ENCODE measurements at regions not wholly inside any gene's neighbourhood (a gene's known extent, or its start where the extent isn't known, plus 50 kb on each side); places are given as distances from the start of the nearest gene placed in this dataset.

DNA sequence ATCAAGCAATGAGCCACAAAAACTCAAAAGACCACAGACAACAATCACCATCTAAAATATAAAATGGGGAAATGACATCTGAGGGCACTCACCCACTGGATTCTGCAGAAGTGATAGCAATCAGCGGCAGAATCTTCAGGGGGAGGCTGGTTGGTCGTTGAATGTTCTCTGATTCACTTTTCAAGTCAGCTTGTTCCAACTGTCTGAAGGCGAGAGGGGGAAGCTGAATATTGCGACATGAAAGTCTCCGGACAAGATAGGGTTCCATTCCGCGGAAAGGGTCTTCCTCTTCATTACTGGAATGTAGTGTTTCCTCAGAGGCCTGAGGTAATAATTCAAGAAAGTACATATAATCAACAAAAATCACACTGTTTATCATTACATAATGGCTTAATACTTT is 94.9 kb upstream of the PDE4D start:
- TF ChIP-seq ZNF274 (IDR thresholded peaks at IDR 0.05; ENCODE audit: low read length) (no peak), ZNF274 (tag by site-specific recombination; IDR thresholded peaks at IDR 0.05; ENCODE audit: borderline replicate concordance) (no peak), ZNF596 (tag by site-specific recombination; IDR thresholded peaks at IDR 0.05) (no peak), MYNN (tag by site-specific recombination; IDR thresholded peaks at IDR 0.05; ENCODE audit: borderline replicate concordance) (no peak), ZNF777 (tag by site-specific recombination; IDR thresholded peaks at IDR 0.05; ENCODE audit: borderline replicate concordance) (no peak), ZNF433 (tag by site-specific recombination; IDR thresholded peaks at IDR 0.05; ENCODE audit: low read depth) (no peak), ZNF202 (tag by site-specific recombination; IDR thresholded peaks at IDR 0.05; ENCODE audit: borderline replicate concordance) (no peak), ZNF138 (tag by site-specific recombination; IDR thresholded peaks at IDR 0.05; ENCODE audit: borderline replicate concordance) (no peak), ZNF174 (tag by site-specific recombination; IDR thresholded peaks at IDR 0.05) (no peak)
- TF ChIP-seq, protein P1, sequence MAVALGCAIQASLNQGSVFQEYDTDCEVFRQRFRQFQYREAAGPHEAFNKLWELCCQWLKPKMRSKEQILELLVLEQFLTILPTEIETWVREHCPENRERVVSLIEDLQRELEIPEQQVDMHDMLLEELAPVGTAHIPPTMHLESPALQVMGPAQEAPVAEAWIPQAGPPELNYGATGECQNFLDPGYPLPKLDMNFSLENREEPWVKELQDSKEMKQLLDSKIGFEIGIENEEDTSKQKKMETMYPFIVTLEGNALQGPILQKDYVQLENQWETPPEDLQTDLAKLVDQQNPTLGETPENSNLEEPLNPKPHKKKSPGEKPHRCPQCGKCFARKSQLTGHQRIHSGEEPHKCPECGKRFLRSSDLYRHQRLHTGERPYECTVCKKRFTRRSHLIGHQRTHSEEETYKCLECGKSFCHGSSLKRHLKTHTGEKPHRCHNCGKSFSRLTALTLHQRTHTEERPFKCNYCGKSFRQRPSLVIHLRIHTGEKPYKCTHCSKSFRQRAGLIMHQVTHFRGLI (tag by site-specific recombination; IDR thresholded peaks at IDR 0.05): no peak
- TF ChIP-seq, protein P2, sequence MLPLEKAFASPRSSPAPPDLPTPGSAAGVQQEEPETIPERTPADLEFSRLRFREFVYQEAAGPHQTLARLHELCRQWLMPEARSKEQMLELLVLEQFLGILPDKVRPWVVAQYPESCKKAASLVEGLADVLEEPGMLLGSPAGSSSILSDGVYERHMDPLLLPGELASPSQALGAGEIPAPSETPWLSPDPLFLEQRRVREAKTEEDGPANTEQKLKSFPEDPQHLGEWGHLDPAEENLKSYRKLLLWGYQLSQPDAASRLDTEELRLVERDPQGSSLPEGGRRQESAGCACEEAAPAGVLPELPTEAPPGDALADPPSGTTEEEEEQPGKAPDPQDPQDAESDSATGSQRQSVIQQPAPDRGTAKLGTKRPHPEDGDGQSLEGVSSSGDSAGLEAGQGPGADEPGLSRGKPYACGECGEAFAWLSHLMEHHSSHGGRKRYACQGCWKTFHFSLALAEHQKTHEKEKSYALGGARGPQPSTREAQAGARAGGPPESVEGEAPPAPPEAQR (tag by site-specific recombination; IDR thresholded peaks at IDR 0.05): no peak
- TF ChIP-seq, protein P3, sequence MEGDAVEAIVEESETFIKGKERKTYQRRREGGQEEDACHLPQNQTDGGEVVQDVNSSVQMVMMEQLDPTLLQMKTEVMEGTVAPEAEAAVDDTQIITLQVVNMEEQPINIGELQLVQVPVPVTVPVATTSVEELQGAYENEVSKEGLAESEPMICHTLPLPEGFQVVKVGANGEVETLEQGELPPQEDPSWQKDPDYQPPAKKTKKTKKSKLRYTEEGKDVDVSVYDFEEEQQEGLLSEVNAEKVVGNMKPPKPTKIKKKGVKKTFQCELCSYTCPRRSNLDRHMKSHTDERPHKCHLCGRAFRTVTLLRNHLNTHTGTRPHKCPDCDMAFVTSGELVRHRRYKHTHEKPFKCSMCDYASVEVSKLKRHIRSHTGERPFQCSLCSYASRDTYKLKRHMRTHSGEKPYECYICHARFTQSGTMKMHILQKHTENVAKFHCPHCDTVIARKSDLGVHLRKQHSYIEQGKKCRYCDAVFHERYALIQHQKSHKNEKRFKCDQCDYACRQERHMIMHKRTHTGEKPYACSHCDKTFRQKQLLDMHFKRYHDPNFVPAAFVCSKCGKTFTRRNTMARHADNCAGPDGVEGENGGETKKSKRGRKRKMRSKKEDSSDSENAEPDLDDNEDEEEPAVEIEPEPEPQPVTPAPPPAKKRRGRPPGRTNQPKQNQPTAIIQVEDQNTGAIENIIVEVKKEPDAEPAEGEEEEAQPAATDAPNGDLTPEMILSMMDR (tag by site-specific recombination; IDR thresholded peaks at IDR 0.05): no peak
- TF ChIP-seq, protein P4, sequence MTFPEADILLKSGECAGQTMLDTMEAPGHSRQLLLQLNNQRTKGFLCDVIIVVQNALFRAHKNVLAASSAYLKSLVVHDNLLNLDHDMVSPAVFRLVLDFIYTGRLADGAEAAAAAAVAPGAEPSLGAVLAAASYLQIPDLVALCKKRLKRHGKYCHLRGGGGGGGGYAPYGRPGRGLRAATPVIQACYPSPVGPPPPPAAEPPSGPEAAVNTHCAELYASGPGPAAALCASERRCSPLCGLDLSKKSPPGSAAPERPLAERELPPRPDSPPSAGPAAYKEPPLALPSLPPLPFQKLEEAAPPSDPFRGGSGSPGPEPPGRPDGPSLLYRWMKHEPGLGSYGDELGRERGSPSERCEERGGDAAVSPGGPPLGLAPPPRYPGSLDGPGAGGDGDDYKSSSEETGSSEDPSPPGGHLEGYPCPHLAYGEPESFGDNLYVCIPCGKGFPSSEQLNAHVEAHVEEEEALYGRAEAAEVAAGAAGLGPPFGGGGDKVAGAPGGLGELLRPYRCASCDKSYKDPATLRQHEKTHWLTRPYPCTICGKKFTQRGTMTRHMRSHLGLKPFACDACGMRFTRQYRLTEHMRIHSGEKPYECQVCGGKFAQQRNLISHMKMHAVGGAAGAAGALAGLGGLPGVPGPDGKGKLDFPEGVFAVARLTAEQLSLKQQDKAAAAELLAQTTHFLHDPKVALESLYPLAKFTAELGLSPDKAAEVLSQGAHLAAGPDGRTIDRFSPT (tag by site-specific recombination; IDR thresholded peaks at IDR 0.05): no peak
